ENCODE measurements at regions not wholly inside any gene's neighbourhood (a gene's known extent, or its start where the extent isn't known, plus 50 kb on each side); places are given as distances from the start of the nearest gene placed in this dataset.
"Not testable (repeated sequence)": the region's sequence is repeated elsewhere in the genome, so short reads cannot be mapped to it uniquely, and the experiment has no call there.

- WGBS, 2 donors: 74 to 79% methylated on average over 7 of the region's 7 CpGs
- DNase-seq; H3K4me3 ChIP-seq (replicated peaks in 1 of 3); H3K36me3 ChIP-seq; H3K4me1 ChIP-seq; intact Hi-C loops (cut with DNase I); H3K27ac ChIP-seq; H3K9me3 ChIP-seq; H3K27me3 ChIP-seq: not testable (repeated sequence)
Measured at GRCh38 chr4:49117951-49118350, 131.9 kb downstream of the CWH43 start.

GRCh38 chr4:49118379-49119212 lies 132.5 kb downstream of the CWH43 start:
- H3K27ac ChIP-seq; H3K9me3 ChIP-seq; intact Hi-C loops (cut with DNase I); H3K4me1 ChIP-seq; H3K27me3 ChIP-seq; DNase-seq; H3K36me3 ChIP-seq; H3K4me3 ChIP-seq (replicated peaks in 1 of 3): not testable (repeated sequence)
- WGBS, 2 donors: 61% methylated on average over 16 of the region's 16 CpGs

- H3K4me3 ChIP-seq (replicated peaks in 1 of 3); H3K27me3 ChIP-seq; H3K9me3 ChIP-seq; H3K27ac ChIP-seq; H3K36me3 ChIP-seq; H3K4me1 ChIP-seq; DNase-seq; intact Hi-C loops (cut with DNase I): not testable (repeated sequence)
- 50 to 53% methylated on average over 8 of the region's 8 CpGs for WGBS, 2 donors
Measured at GRCh38 chr4:49119345-49119744, 133.3 kb downstream of the CWH43 start.

GRCh38 chr4:49120042-49120779 lies 134.1 kb downstream of the CWH43 start:
- H3K27ac ChIP-seq; H3K9me3 ChIP-seq; intact Hi-C loops (cut with DNase I); H3K4me3 ChIP-seq (replicated peaks in 1 of 3); H3K36me3 ChIP-seq; DNase-seq; H3K27me3 ChIP-seq; H3K4me1 ChIP-seq: not testable (repeated sequence)
- 48% methylated on average over 15 of the region's 15 CpGs for WGBS, 2 donors

GRCh38 chr4:49120804-49121203 lies 134.7 kb downstream of the CWH43 start:
- DNase-seq; H3K36me3 ChIP-seq; H3K4me1 ChIP-seq; H3K9me3 ChIP-seq; intact Hi-C loops (cut with DNase I); H3K27ac ChIP-seq; H3K4me3 ChIP-seq (replicated peaks in 1 of 3); H3K27me3 ChIP-seq: not testable (repeated sequence)
- WGBS, 2 donors: 68 to 69% methylated on average over 10 of the region's 10 CpGs

- not testable (repeated sequence) for H3K4me3 ChIP-seq (replicated peaks in 1 of 3); H3K27me3 ChIP-seq
Measured at GRCh38 chr4:49126443-49126842, 140.4 kb downstream of the CWH43 start.

GRCh38 chr4:49126858-49127257 lies 140.8 kb downstream of the CWH43 start:
- WGBS, 2 donors: 75% methylated on average over 1 of the region's 5 CpGs; no CpG with 5 or more reads in 1 of the 2 donors
- DNase-seq; H3K27ac ChIP-seq; H3K36me3 ChIP-seq; H3K9me3 ChIP-seq; H3K27me3 ChIP-seq; H3K4me1 ChIP-seq; intact Hi-C loops (cut with DNase I); H3K4me3 ChIP-seq (replicated peaks in 1 of 3): not testable (repeated sequence)

More at GRCh38 chr4:49126443-49126842, 140.4 kb downstream of the CWH43 start:
- H3K9me3 ChIP-seq; H3K27ac ChIP-seq; H3K4me1 ChIP-seq; DNase-seq; H3K36me3 ChIP-seq; intact Hi-C loops (cut with DNase I): not testable (repeated sequence)
- 59 to 62% methylated on average over 5 to 8 of the region's 9 CpGs for WGBS, 2 donors

- intact Hi-C loops (cut with DNase I); H3K27me3 ChIP-seq; H3K27ac ChIP-seq; H3K4me1 ChIP-seq; H3K4me3 ChIP-seq (replicated peaks in 1 of 3); DNase-seq; H3K9me3 ChIP-seq; H3K36me3 ChIP-seq: not testable (repeated sequence)
- no CpG with 5 or more reads among the region's 5 CpGs for WGBS, 2 donors
Measured at GRCh38 chr4:49129385-49129784, 143.3 kb downstream of the CWH43 start.

- H3K4me3 ChIP-seq (replicated peaks in 1 of 3); H3K9me3 ChIP-seq; DNase-seq; intact Hi-C loops (cut with DNase I); H3K27me3 ChIP-seq; H3K36me3 ChIP-seq; H3K27ac ChIP-seq; H3K4me1 ChIP-seq: not testable (repeated sequence)
- 54 to 61% methylated on average over 7 to 8 of the region's 8 CpGs for WGBS, 2 donors
Measured at GRCh38 chr4:49129870-49130269, 143.8 kb downstream of the CWH43 start.

GRCh38 chr4:49130724-49131123 lies 144.6 kb downstream of the CWH43 start:
- H3K27ac ChIP-seq; H3K4me1 ChIP-seq; intact Hi-C loops (cut with DNase I); H3K4me3 ChIP-seq (replicated peaks in 1 of 3); DNase-seq; H3K27me3 ChIP-seq; H3K36me3 ChIP-seq; H3K9me3 ChIP-seq: not testable (repeated sequence)
- WGBS, 2 donors: 8 to 20% methylated on average over 3 to 4 of the region's 7 CpGs

- H3K36me3 ChIP-seq; DNase-seq; H3K27me3 ChIP-seq; H3K4me3 ChIP-seq (replicated peaks in 1 of 3); intact Hi-C loops (cut with DNase I); H3K9me3 ChIP-seq; H3K4me1 ChIP-seq; H3K27ac ChIP-seq: not testable (repeated sequence)
- 35 to 45% methylated on average over 8 to 10 of the region's 10 CpGs for WGBS, 2 donors
Measured at GRCh38 chr4:49137043-49137442, 151.0 kb downstream of the CWH43 start.

GRCh38 chr4:49137961-49138360 lies 151.9 kb downstream of the CWH43 start:
- H3K27ac ChIP-seq; H3K4me1 ChIP-seq; H3K4me3 ChIP-seq (replicated peaks in 1 of 3); H3K9me3 ChIP-seq; H3K27me3 ChIP-seq; H3K36me3 ChIP-seq; intact Hi-C loops (cut with DNase I); DNase-seq: not testable (repeated sequence)
- whole genome bisulfite sequencing, 2 donors: 46% methylated on average over 5 of the region's 6 CpGs; no CpG with 5 or more reads in 1 of the 2 donors

- H3K4me3 ChIP-seq (replicated peaks in 1 of 3); H3K27ac ChIP-seq; intact Hi-C loops (cut with DNase I); H3K9me3 ChIP-seq; DNase-seq; H3K36me3 ChIP-seq; H3K27me3 ChIP-seq; H3K4me1 ChIP-seq: not testable (repeated sequence)
- WGBS, 2 donors: 70 to 83% methylated on average over 1 to 6 of the region's 10 CpGs
Measured at GRCh38 chr4:49138818-49139217, 152.7 kb downstream of the CWH43 start.

All from thyroid gland (tissue), 4 donors.